ENCODE measurements at regions not wholly inside any gene's neighbourhood (a gene's known extent, or its start where the extent isn't known, plus 50 kb on each side); places are given as distances from the start of the nearest gene placed in this dataset.

GRCh38 chr1:219466766-219467165 is 146.1 kb downstream of the ZC3H11B start:
- DNase-seq: no peak

GRCh38 chr1:219465212-219466093 is 147.5 kb downstream of the ZC3H11B start:
- DNase-seq: no peak

- DNase-seq: no peak
Observed at GRCh38 chr1:219463636-219464035, 149.3 kb downstream of the ZC3H11B start.

- DNase-seq: no peak
Observed at GRCh38 chr1:219461981-219462400, 150.9 kb downstream of the ZC3H11B start.

GRCh38 chr1:219460896-219461815 is 151.7 kb downstream of the ZC3H11B start:
- DNase-seq: no peak

GRCh38 chr1:219460081-219460895 is 152.6 kb downstream of the ZC3H11B start:
- no peak for DNase-seq

GRCh38 chr1:219459351-219460080 is 153.4 kb downstream of the ZC3H11B start:
- DNase-seq: no peak

- no peak for DNase-seq
Observed at GRCh38 chr1:219446288-219446687, 166.6 kb downstream of the ZC3H11B start.

- no peak for DNase-seq
Observed at GRCh38 chr1:219445864-219446263, 167.0 kb downstream of the ZC3H11B start.

- no peak for DNase-seq
Observed at GRCh38 chr1:219444474-219444873, 168.4 kb downstream of the ZC3H11B start.

- no peak for DNase-seq
Observed at GRCh38 chr1:219443763-219444162, 169.1 kb downstream of the ZC3H11B start.

GRCh38 chr1:219442611-219443061 is 170.3 kb downstream of the ZC3H11B start:
- no peak for DNase-seq

- DNase-seq: no peak
Observed at GRCh38 chr1:219441884-219442283, 171.0 kb downstream of the ZC3H11B start.

- DNase-seq: no peak
Observed at GRCh38 chr1:219439376-219439775, 173.5 kb downstream of the ZC3H11B start.

- DNase-seq: no peak
Observed at GRCh38 chr1:219438386-219438785, 174.5 kb downstream of the ZC3H11B start.

- DNase-seq: no peak
Observed at GRCh38 chr1:219434923-219435297, 178.0 kb downstream of the ZC3H11B start.

- no peak for DNase-seq
Observed at GRCh38 chr1:219434285-219434922, 178.5 kb downstream of the ZC3H11B start.

GRCh38 chr1:219433496-219434131 is 179.3 kb downstream of the ZC3H11B start:
- no peak for DNase-seq

GRCh38 chr1:219433001-219433400 is 179.9 kb downstream of the ZC3H11B start:
- DNase-seq: no peak

- DNase-seq: no peak
Observed at GRCh38 chr1:219432191-219432606, 180.7 kb downstream of the ZC3H11B start.

GRCh38 chr1:219430419-219430818 is 182.5 kb downstream of the ZC3H11B start:
- no peak for DNase-seq
